ENCODE measurements at regions not wholly inside any gene's neighbourhood (a gene's known extent, or its start where the extent isn't known, plus 50 kb on each side); places are given as distances from the start of the nearest gene placed in this dataset.
"Not testable (repeated sequence)": the region's sequence is repeated elsewhere in the genome, so short reads cannot be mapped to it uniquely, and the experiment has no call there.

DNA sequence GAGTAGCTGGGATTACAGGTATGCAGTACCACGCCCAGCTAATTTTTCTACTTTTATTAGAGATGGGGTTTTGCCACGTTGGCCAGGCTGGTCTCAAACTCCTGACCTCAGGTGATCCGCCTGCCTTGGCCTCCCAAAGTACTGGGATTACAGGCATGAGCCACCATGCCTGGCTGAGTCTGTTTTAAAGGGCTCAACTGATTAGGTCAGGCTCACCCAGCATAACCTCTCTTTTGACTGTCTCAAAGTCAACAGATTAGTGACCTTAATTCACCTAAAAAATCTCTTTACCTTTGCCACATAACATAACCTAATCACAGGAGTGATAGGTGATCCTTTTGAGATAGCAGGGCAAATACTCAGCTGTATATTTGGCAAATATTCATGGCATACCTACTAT lies 147.9 kb upstream of the EYA4 start:
- DNase-seq; intact Hi-C loops (cut with DNase I): not testable (repeated sequence)

GRCh38 chr6:133093956-133094355 lies 147.2 kb upstream of the EYA4 start:
- DNase-seq, result no peak
- intact Hi-C loops (cut with DNase I), result no loop called here

DNA sequence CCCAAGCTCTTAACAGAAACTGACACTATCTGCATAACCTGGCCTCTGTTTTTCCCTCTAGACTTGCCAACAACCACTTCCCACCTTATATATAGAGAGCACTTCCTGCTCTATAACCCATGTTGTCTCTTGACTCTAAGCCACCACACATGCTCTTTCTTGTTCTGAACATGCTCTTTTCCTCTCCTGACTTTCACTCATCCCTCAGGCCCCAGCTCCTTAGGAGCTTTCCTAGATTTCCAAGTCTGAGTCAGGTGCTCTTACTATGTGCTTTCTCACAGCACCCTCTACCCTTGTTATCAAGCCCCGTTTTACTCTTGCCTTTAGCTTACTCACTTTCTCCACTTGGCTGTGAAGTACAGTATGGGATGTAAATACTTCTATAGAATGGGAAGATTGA lies 143.9 kb upstream of the EYA4 start:
- intact Hi-C loops (cut with DNase I), result no loop called here
- DNase-seq, result no peak

DNA sequence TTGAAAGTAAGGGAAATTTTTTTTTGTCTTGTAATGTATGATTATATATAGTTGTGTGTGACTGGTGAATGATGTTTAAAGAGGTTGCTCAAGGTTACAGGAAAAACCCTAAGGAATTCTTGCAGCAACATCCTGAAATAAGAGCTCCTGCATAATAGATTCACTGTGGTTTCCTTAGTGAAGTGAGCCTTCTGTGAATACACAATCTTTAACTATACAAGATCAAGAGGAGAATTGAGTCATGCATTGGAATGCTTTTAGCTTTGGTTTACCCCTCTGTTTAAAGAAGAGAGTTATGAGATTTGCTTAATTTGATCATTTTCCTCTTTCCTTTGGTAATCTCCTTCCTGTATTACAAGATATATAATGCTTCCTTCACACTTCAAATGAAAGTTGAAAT lies 141.6 kb upstream of the EYA4 start:
- DNase-seq, result no peak
- intact Hi-C loops (cut with DNase I), result no loop called here

- intact Hi-C loops (cut with DNase I), result no loop called here
- DNase-seq, result no peak
Observed at GRCh38 chr6:133100865-133101264, 140.3 kb upstream of the EYA4 start.

DNA sequence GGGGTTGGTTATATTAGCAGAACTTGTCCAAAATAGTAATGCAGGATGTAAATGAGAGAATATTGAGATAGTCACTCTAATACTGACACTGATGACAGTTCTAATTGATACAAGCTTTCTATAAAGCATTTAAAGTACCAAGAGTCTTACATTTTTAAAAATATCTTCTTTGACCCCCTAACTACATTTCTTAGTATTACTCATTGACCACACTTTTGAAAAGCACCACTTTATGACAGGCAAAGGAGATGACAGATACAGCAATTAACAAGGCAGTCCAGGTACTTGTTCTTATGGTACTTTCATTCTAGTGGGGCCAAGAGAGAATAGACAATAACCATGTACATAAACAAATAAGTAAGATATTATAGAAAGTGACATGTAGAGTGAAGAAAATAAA lies 139.4 kb upstream of the EYA4 start:
- intact Hi-C loops (cut with DNase I), result no loop called here
- DNase-seq, result no peak

DNA sequence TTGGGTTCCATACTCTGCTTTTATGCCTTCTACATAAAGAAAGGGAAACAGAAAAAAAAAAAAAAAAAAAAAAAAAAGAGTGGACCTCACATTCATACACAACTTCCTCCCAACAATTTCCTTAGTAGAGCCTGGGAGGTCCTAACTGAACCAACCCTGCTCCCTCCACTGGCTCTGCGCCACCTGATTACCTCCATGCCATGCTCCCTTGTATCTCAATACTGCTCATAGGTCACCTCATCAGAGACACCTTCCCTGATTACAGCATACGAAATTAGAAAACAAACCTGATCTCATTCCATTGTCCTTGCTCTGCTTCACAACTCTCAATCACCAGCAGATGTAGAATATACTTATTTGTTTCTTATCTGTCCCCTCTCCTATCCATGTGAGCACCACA lies 134.2 kb upstream of the EYA4 start:
- DNase-seq, result no peak
- intact Hi-C loops (cut with DNase I), result no loop called here

GRCh38 chr6:133108419-133108818 lies 132.7 kb upstream of the EYA4 start:
- no peak for DNase-seq
- intact Hi-C loops (cut with DNase I), result no loop called here

DNA sequence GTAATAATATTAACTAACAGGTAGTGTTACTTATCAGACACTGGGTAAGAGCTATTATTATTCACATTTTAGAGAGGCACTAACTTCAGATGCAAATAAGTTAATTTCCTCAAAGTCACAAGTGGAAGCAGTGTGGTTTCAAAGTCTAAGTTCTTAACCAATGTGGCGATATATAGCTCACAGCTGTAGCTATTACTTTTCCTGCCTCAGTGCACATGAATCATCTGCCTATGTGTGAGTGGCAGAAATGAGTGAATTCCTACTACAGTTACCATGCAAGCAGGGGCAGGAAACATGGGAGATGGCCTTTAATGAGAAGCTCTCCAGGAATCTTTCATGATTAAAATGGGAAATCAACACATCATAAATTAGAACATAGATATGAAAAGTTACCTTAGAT lies 126.2 kb upstream of the EYA4 start:
- intact Hi-C loops (cut with DNase I), result no loop called here

GRCh38 chr6:133115946-133116345 lies 125.2 kb upstream of the EYA4 start:
- DNase-seq, result no peak
- intact Hi-C loops (cut with DNase I), result no loop called here

More for the DNA sequence above, 126.2 kb upstream of the EYA4 start:
- no peak for DNase-seq

DNA sequence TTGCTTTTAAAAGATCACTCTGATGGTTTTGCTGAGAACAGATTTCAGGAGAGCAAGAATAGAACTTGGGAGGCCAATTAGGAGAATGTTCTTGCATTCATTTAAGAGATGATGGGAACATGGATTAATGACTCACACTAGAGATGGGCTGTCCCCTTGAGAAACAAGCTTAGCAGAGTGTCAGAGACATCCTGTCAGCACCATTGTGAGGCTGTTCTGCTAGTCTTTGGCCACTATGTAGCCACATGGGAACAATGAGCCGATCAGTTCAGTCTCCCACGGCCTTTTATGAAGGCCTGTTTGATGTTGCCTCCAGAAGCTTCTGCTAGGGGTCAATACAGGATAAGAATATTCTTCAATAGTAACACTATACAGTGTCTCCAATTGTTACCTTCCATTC lies 113.0 kb upstream of the EYA4 start:
- no peak for DNase-seq
- intact Hi-C loops (cut with DNase I), result no loop called here

DNA sequence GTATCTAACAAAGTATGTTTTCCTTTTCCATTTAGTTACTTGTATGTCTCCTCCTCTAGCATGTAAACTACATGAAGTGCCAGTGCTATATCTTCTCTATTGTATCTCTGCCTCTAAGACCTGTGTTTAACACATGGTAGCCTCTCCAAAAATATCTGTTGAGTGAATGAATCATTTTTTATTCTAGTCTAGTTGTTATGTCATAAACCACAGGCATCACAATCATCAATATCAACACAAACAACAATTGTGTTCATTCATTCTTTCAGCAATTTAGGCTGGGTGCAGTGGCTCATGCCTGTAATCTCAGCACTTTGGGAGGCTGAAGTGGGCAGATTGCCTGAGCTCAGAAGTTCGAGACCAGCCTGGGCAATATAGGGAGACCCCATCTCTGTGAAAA lies 111.6 kb upstream of the EYA4 start:
- no peak for DNase-seq

GRCh38 chr6:133130863-133131262 lies 110.3 kb upstream of the EYA4 start:
- intact Hi-C loops (cut with DNase I), result no loop called here
- peak in 8 of 10 donors; percentile 62 to 95 (median 75) for DNase-seq

More for the DNA sequence above, 111.6 kb upstream of the EYA4 start:
- intact Hi-C loops (cut with DNase I), result no loop called here

DNA sequence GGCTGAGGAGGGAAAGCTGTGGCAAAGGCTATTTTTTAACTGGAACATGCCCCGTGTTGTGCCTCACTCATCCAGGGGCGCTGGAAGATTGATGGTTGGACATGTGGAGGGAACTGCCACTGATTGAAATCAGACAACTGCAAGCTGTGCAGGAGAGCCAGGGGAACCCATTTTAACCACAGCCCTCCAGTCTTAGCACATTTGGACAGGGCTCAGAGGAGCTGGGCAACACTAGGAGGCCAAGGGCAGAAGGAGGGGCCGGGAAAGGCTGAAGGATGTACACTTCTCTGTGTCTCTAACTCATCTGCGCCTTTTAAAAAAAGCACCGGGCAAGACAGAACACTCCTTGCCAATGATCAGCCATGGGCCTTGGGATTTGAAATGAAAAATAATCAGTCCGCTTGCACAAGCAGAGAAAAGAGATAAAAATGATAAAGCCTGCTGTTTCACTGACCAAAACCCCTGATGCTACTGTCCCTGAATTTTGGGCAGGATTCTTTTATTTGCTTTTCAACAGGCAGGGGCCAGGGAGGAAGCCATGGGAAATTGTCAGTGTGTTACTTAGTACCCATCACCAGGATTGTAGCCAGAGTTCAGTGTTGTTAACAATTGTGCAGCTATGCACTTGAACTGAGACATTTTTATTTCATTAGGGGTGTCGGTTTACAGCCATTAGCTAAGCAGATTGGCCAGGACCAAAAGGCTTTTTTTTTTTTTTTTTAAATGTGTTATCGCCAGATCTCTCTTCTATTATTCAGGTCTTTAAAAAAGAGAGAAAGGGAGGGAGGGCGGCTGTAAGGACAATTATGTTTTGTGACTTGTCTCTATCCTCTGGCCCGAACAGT lies 109.3 kb upstream of the EYA4 start:
- DNase-seq, result no peak
- intact Hi-C loops (cut with DNase I), result no loop called here

- DNase-seq, result peak in 2 of 10 donors; percentile 59 to 69
- intact Hi-C loops (cut with DNase I), result no loop called here
Observed at GRCh38 chr6:133132466-133132971, 108.6 kb upstream of the EYA4 start.

GRCh38 chr6:133136177-133136880 lies 104.8 kb upstream of the EYA4 start:
- no peak for DNase-seq
- intact Hi-C loops (cut with DNase I), result no loop called here

DNA sequence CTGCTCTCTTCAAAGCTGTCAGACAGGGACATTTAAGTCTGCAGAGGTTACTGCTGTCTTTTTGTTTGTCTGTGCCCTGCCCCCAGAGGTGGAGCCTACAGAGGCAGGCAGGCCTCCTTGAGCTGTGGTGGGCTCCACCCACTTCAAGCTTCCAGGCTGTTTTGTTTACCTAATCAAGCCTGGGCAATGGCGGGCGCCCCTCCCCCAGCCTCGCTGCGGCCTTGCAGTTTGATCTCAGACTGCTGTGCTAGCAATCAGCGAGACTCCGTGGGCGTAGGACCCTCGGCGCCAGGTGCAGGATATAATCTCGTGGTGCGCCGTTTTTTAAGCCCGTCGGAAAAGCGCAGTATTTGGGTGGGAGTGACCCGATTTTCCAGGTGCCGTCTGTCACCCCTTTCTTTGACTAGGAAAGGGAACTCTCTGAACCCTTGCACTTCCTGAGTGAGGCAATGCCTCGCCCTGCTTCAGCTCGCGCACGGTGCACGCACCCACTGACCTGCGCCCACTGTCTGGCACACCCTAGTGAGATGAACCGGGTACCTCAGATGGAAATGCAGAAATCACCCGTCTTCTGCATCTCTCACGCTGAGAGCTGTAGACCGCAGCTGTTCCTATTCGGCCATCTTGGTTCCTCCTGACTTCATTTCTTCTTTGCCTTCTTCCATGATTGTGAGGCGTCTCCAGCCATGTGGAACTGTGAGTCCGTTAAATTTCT lies 93.5 kb upstream of the EYA4 start:
- intact Hi-C loops (cut with DNase I), result not testable (repeated sequence)
- DNase-seq, result peak in 1 of 10 donors; percentile 67

GRCh38 chr6:133156689-133157088 lies 84.5 kb upstream of the EYA4 start:
- intact Hi-C loops (cut with DNase I), result no loop called here
- no peak for DNase-seq

GRCh38 chr6:133157995-133158394 lies 83.2 kb upstream of the EYA4 start:
- DNase-seq, result no peak
- intact Hi-C loops (cut with DNase I), result no loop called here

GRCh38 chr6:133159255-133159795 lies 81.8 kb upstream of the EYA4 start:
- intact Hi-C loops (cut with DNase I), result no loop called here
- DNase-seq, result no peak

GRCh38 chr6:133160536-133160935 lies 80.6 kb upstream of the EYA4 start:
- DNase-seq, result no peak
- intact Hi-C loops (cut with DNase I), result no loop called here

Measured in posterior cingulate gyrus (tissue), 11 donors.